GM12892 (cell line): ENCODE measurements at regions not wholly inside any gene's neighbourhood (a gene's known extent, or its start where the extent isn't known, plus 50 kb on each side); places are given as distances from the start of the nearest gene placed in this dataset.

Experiments used
- POLR2A ChIP-seq: IDR thresholded peaks from 2 replicates; pipeline ENCODE4 v1.6.1; 2011; ENCODE audit warnings: low read depth, low read length, control low read depth
- POLR2AphosphoS5 ChIP-seq: IDR thresholded peaks from 2 replicates; pipeline ENCODE4 v1.6.1; 2011; ENCODE audit warnings: low read depth, low read length, control low read depth
- TAF1 ChIP-seq: IDR thresholded peaks from 2 replicates; pipeline ENCODE4 v1.6.1; 2011; ENCODE audit warnings: low read depth, mild to moderate bottlenecking, control low read depth, low read length, borderline replicate concordance

- TF ChIP-seq POLR2A (no peak), POLR2AphosphoS5 (no peak), TAF1 (no peak)
Observed at GRCh38 chr6:88216182-88216581, 50.0 kb upstream of the CNR1 start.
